ENCODE measurements at regions not wholly inside any gene's neighbourhood (a gene's known extent, or its start where the extent isn't known, plus 50 kb on each side); places are given as distances from the start of the nearest gene placed in this dataset.
"Not testable (repeated sequence)": the region's sequence is repeated elsewhere in the genome, so short reads cannot be mapped to it uniquely, and the experiment has no call there.

GRCh38 chr3:81195478-81195877 lies 566.0 kb downstream of the GBE1 start:
- no peaks in the 10 kb centered on the region for H3K9me3 ChIP-seq
- H3K4me3 ChIP-seq: no peak overlapping the region
- no peak for DNase-seq
- no peaks in the 10 kb centered on the region for H3K36me3 ChIP-seq
- H3K4me1 ChIP-seq: no peaks in the 10 kb centered on the region
- no peak for TF ChIP-seq CTCF (IDR thresholded peaks at IDR 0.05)
- H3K27ac ChIP-seq: no peak overlapping the region
- intact Hi-C loops (cut with DNase I): no loop called here
- H3K9ac ChIP-seq (ENCODE audit: low read depth in 2 of 2, low read length in 2 of 2): no peak overlapping the region
- H3K27me3 ChIP-seq: no peaks in the 10 kb centered on the region

- H3K9me3 ChIP-seq: no peaks in the 10 kb centered on the region
- H3K9ac ChIP-seq (ENCODE audit: low read depth in 2 of 2, low read length in 2 of 2): no peak overlapping the region
- H3K4me1 ChIP-seq: no peaks in the 10 kb centered on the region
- H3K27ac ChIP-seq: no peak overlapping the region
- no peak for DNase-seq
- no peaks in the 10 kb centered on the region for H3K36me3 ChIP-seq
- no peak for TF ChIP-seq CTCF (IDR thresholded peaks at IDR 0.05)
- no peak overlapping the region for H3K4me3 ChIP-seq
- no peaks in the 10 kb centered on the region for H3K27me3 ChIP-seq
- intact Hi-C loops (cut with DNase I): no loop called here
Observed at GRCh38 chr3:81186412-81186811, 575.0 kb downstream of the GBE1 start.

GRCh38 chr3:81182086-81182875 lies 579.2 kb downstream of the GBE1 start:
- H3K9ac ChIP-seq (ENCODE audit: low read depth in 2 of 2, low read length in 2 of 2); H3K9me3 ChIP-seq; H3K4me3 ChIP-seq; H3K36me3 ChIP-seq; intact Hi-C loops (cut with DNase I); H3K4me1 ChIP-seq; DNase-seq; H3K27ac ChIP-seq; H3K27me3 ChIP-seq: not testable (repeated sequence)

GRCh38 chr3:81173514-81173913 lies 587.9 kb downstream of the GBE1 start:
- H3K4me1 ChIP-seq: no peaks in the 10 kb centered on the region
- H3K27ac ChIP-seq: no peak overlapping the region
- no peak overlapping the region for H3K9ac ChIP-seq (ENCODE audit: low read depth in 2 of 2, low read length in 2 of 2)
- H3K9me3 ChIP-seq: no peaks in the 10 kb centered on the region
- H3K27me3 ChIP-seq: no peaks in the 10 kb centered on the region
- no peak for DNase-seq
- no peak overlapping the region for H3K4me3 ChIP-seq
- intact Hi-C loops (cut with DNase I): no loop called here
- TF ChIP-seq CTCF (IDR thresholded peaks at IDR 0.05): no peak
- no peaks in the 10 kb centered on the region for H3K36me3 ChIP-seq

- H3K36me3 ChIP-seq: no peaks in the 10 kb centered on the region
- no peaks in the 10 kb centered on the region for H3K4me1 ChIP-seq
- H3K9me3 ChIP-seq: no peaks in the 10 kb centered on the region
- no peak for TF ChIP-seq CTCF (IDR thresholded peaks at IDR 0.05)
- H3K27me3 ChIP-seq: no peaks in the 10 kb centered on the region
- intact Hi-C loops (cut with DNase I): no loop called here
- DNase-seq: no peak
- no peak overlapping the region for H3K4me3 ChIP-seq
- no peak overlapping the region for H3K27ac ChIP-seq
- H3K9ac ChIP-seq (ENCODE audit: low read depth in 2 of 2, low read length in 2 of 2): no peak overlapping the region
Observed at GRCh38 chr3:81170298-81170697, 591.1 kb downstream of the GBE1 start.

GRCh38 chr3:81164806-81165205 lies 596.6 kb downstream of the GBE1 start:
- TF ChIP-seq CTCF (IDR thresholded peaks at IDR 0.05): no peak
- Histone ChIP-seq H3K9ac (ENCODE audit: low read depth in 2 of 2, low read length in 2 of 2) (no peak overlapping the region), H3K9me3 (no peaks in the 10 kb centered on the region), H3K27ac (no peak overlapping the region), H3K4me1 (no peaks in the 10 kb centered on the region), H3K36me3 (no peaks in the 10 kb centered on the region), H3K27me3 (no peaks in the 10 kb centered on the region), H3K4me3 (no peak overlapping the region)
- intact Hi-C loops (cut with DNase I): no loop called here
- no peak for DNase-seq

Measured in colonic mucosa (tissue), 4 donors.